IgD-negative memory B cell (primary cell): ENCODE measurements at regions not wholly inside any gene's neighbourhood (a gene's known extent, or its start where the extent isn't known, plus 50 kb on each side); places are given as distances from the start of the nearest gene placed in this dataset.
A peak's percentile ranks its signal among the peaks of the same experiment; 100 is the strongest.
"Not testable (repeated sequence)": the region's sequence is repeated elsewhere in the genome, so short reads cannot be mapped to it uniquely, and the experiment has no call there.

Experiments
- H3K27ac Mint-ChIP-seq, 3 donors: one replicate each; pipeline ENCODE4 v1.8.0; 2020 to 2022; ENCODE audit warnings: mild to moderate bottlenecking in 3 of 3, mixed read lengths in 3 of 3, moderate library complexity in 1 of 3
- H3K27me3 Mint-ChIP-seq: one replicate; pipeline ENCODE4 v1.8.0; 2021; ENCODE audit warnings: mixed read lengths
- H3K36me3 Mint-ChIP-seq: one replicate; pipeline ENCODE4 v1.8.0; 2020; ENCODE audit warnings: mild to moderate bottlenecking, mixed read lengths
- H3K4me1 Mint-ChIP-seq, 3 donors: one replicate each; pipeline ENCODE4 v1.8.0; 2020 to 2022; ENCODE audit warnings: mixed read lengths in 3 of 3, mild to moderate bottlenecking in 1 of 3
- H3K4me3 Mint-ChIP-seq, 4 donors: one replicate each; pipeline ENCODE4 v1.8.0; 2020 to 2022; ENCODE audit warnings: mild to moderate bottlenecking in 4 of 4, mixed read lengths in 4 of 4, moderate library complexity in 3 of 4
- H3K9me3 Mint-ChIP-seq, 3 donors: one replicate each; pipeline ENCODE4 v1.8.0; 2020 to 2021; ENCODE audit warnings: mixed read lengths in 3 of 3, mild to moderate bottlenecking in 1 of 3

DNA sequence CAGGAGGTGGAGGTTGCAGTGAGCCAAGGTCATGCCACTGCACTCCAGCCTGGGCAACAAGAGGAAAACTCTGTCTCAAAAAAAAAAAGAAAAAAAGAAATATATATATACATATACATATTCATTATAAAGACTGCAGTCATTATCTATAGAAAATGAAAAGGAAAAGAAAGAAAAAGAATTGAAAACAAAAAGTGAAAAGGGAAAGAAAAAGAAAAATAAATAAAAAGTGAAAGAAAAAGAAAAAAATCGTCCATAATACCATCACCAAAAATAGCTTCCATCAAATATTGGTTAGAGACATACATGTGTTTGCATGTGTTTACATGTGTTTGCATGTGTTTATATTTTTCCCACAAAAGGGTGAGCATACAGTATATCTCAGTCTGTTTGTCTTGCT, 105.5 kb upstream of the PARD3 start:
- H3K4me3 Mint-ChIP-seq = no peak overlapping the region
- no peaks in the 10 kb centered on the region for H3K4me1 Mint-ChIP-seq
- peaks cover 2 to 11% (median 8%) of the 10 kb centered on the region in 3 donors for H3K9me3 Mint-ChIP-seq
- H3K27me3 Mint-ChIP-seq = peaks cover 2% of the 10 kb centered on the region
- H3K27ac Mint-ChIP-seq = no peak overlapping the region
- H3K36me3 Mint-ChIP-seq = peaks cover 3% of the 10 kb centered on the region

DNA sequence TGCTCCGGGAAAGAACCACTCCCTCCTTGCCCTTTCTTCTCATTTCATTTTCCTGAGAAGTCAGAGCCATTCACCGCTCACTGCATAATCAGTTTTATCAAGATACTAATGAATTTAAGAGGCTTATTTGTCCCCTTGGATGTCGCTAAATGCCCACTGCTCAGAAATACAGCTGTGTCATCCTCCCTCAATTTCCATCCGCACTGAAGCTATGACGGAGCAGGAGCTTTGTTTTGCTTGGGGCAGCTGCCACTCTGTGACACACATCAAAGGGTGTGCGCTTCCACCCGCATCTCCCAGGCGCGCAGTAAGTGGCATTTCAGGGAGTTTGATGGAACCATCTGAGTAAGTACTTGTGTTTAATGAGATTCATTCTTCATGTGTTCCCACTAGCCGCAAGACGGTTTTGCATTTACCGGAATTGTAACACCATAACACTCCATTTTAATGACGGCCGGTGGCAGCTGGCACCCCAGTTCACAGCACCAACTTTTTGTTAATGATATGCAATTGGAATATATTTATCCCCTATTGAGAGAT, 103.8 kb upstream of the PARD3 start:
- Mint-ChIP-seq H3K36me3 (peaks cover 3% of the 10 kb centered on the region), H3K27me3 (no peaks in the 10 kb centered on the region), H3K9me3 (peaks cover 0 to 4% (median 0%) of the 10 kb centered on the region in 3 donors), H3K27ac (no peak overlapping the region), H3K4me1 (no peaks in the 10 kb centered on the region), H3K4me3 (no peak overlapping the region)

DNA sequence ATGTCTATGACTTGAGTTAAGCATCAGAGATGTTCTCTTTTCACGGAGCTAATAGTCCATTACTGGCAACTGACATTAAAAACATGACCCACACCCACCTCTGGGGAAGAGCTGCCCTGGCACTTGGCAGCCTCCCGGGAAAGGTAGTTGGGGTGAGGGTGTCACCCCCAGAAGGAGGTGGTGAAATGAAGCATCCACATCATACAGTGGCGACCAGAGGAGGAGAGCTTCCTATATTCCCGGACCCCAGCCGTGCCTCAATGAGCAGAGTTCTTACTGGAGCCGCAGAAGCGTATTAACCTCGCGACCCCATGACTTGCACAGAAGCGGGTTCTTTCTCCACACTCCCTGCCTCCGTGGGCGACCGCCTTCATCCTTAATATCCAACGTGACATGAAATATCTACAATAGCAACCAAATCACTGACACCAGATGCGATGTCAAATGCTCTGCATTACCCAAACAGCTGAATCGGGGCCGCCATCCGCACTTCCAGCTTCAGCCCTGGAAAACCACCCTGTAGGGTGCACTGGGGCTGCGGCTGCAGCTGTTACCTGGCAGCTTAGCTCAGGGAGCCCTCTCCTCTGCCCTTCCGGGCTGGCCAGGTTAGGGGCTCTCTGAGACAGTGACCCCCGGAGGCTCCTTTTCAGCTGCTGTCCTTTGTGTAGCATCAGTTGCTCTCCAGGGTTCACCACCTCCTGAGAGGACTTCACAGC, 103.1 kb upstream of the PARD3 start:
- H3K4me3 Mint-ChIP-seq = no peak overlapping the region
- no peaks in the 10 kb centered on the region for H3K4me1 Mint-ChIP-seq
- H3K27ac Mint-ChIP-seq = no peak overlapping the region
- peaks cover 3% of the 10 kb centered on the region for H3K36me3 Mint-ChIP-seq
- H3K9me3 Mint-ChIP-seq = peaks cover 0 to 4% (median 0%) of the 10 kb centered on the region in 3 donors
- no peaks in the 10 kb centered on the region for H3K27me3 Mint-ChIP-seq

DNA sequence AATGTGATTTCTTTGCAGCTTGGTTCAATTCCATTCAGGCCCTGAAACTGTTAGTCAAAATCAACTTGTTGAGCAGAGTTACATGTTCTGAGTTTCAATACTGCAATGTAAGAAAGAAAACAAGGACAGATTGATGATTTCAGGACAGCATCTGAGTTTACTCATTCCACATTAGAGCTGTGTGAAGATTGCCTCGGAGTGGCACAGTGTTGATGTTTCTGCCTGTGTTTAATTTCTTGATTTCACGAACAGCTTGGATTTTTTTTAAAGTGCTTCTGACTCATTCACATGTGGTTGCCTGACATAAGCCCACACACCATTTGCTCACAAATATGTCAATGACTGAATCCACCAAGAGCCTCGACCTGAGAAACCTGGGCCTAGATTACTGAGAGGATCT, 101.2 kb upstream of the PARD3 start:
- peaks cover 0 to 4% (median 2%) of the 10 kb centered on the region in 3 donors for H3K9me3 Mint-ChIP-seq
- H3K27me3 Mint-ChIP-seq = no peaks in the 10 kb centered on the region
- H3K4me1 Mint-ChIP-seq = no peaks in the 10 kb centered on the region
- no peak overlapping the region for H3K27ac Mint-ChIP-seq
- no peak overlapping the region for H3K4me3 Mint-ChIP-seq
- H3K36me3 Mint-ChIP-seq = peaks cover 3% of the 10 kb centered on the region

DNA sequence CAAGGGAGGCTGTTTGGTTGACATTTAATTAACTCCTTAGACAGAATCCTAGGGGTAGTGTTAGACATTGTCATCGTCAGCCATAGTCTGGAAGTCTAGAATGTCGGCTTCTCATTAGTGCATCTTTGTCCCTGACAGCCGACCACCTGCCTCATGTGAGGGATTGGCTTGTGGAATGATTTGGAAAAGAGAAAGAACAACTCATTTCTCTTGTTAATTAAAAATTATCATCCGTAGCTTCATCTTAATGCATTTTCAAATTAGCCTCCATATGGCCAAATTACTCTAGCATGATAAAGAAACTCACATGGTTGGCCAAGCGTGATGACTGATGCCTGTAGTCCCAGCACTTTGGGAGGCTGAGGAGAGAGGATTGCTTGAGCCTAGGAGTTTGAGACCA, 97.7 kb upstream of the PARD3 start:
- Mint-ChIP-seq H3K36me3 (no peaks in the 10 kb centered on the region), H3K4me3 (no peak overlapping the region), H3K27ac (peak overlapping the region in 1 of 3 donors; percentile 72), H3K27me3 (no peaks in the 10 kb centered on the region), H3K4me1 (no peaks in the 10 kb centered on the region), H3K9me3 (peaks cover 0 to 2% (median under 1%) of the 10 kb centered on the region in 3 donors)

DNA sequence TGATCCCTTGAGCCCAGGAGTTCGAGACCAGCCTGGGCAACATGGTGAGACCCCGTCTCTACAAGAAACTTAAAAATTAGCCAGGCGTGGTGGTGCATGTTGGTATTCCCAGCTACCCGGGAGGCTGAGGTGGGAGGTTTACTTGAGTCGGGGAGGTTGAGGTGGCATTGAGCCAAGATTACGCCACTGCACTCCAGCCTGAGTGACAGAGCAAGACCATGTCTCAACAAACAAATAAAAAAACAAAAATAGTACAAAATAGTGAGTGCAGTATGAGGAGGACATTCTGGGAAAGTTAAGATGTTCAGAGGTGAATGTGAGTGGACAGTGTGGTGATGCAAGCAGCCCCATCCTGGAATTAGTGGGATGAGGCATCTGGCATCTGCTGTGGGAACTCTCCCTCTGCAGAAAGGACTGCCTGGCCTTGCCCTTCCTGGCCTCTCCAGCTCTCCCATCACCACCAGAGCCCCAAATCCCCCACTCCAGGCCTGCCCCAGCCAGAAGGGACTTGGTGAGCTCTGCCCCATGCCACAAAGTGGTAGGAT, 96.6 kb upstream of the PARD3 start:
- H3K4me3 Mint-ChIP-seq = no peak overlapping the region
- no peaks in the 10 kb centered on the region for H3K27me3 Mint-ChIP-seq
- no peak overlapping the region for H3K27ac Mint-ChIP-seq
- H3K4me1 Mint-ChIP-seq = no peaks in the 10 kb centered on the region
- no peaks in the 10 kb centered on the region for H3K36me3 Mint-ChIP-seq
- peaks cover 0 to 2% (median 0%) of the 10 kb centered on the region in 3 donors for H3K9me3 Mint-ChIP-seq

DNA sequence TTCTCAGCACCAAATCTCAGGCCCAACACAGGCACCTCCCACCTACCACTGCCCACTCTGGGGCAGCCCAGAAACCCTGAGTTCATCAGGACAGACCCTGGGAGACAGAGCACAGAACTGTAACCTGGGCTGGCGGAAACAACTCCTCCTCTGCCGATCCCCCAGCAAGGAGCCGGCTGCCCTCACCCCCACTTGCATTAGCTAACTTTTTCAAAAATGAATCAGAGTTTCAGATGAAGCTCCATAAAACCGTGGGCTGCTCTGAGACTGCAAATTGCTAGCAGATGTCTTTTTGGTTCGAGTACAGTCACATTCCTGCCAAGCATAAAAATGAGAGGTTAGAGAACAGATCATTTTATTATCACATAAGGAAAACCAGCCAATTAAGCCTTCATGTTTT, 93.4 kb upstream of the PARD3 start:
- H3K9me3 Mint-ChIP-seq = peaks cover 0 to 2% (median 0%) of the 10 kb centered on the region in 3 donors
- no peak overlapping the region for H3K27ac Mint-ChIP-seq
- H3K4me3 Mint-ChIP-seq = no peak overlapping the region

DNA sequence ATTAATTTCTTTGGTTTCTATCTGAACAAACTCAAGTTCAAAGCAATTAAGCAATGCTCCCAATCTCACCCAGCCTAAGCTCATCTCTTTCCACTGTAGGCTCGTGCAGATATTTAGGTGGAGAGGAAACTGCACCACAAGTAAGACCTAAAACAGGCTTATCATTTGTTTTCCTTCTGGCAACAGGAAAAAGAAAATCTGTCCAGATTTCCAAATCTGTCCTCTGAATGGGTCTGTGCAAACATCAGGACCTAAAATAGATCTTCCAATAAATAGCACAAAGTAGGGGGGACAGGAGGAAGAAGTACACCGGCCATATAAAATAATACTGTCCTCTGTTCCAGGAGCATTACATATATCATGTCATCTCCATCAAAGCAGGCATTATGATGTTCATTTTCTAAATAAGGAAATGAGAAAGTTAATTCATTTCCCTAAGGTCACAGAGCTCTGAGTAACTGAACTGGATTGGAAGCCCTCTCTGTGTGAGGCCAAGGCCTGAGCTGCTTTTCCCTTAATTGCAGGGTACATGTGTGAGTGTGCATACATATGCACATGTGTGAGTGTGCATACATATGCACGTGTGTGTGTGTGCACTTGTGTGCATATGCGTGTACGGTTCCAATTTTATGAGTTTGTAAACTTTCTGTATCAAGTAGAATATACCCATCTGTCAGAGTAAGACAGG, 92.8 kb upstream of the PARD3 start:
- H3K9me3 Mint-ChIP-seq = peaks cover 0 to under 1% (median 0%) of the 10 kb centered on the region in 3 donors
- no peak overlapping the region for H3K4me3 Mint-ChIP-seq
- peaks cover 0 to 2% (median 0%) of the 10 kb centered on the region in 3 donors for H3K4me1 Mint-ChIP-seq
- no peaks in the 10 kb centered on the region for H3K36me3 Mint-ChIP-seq
- no peaks in the 10 kb centered on the region for H3K27me3 Mint-ChIP-seq
- no peak overlapping the region for H3K27ac Mint-ChIP-seq

More for the DNA sequence above, 93.4 kb upstream of the PARD3 start:
- no peaks in the 10 kb centered on the region for H3K36me3 Mint-ChIP-seq
- H3K27me3 Mint-ChIP-seq = no peaks in the 10 kb centered on the region
- H3K4me1 Mint-ChIP-seq = peaks cover 0 to 2% (median 0%) of the 10 kb centered on the region in 3 donors

DNA sequence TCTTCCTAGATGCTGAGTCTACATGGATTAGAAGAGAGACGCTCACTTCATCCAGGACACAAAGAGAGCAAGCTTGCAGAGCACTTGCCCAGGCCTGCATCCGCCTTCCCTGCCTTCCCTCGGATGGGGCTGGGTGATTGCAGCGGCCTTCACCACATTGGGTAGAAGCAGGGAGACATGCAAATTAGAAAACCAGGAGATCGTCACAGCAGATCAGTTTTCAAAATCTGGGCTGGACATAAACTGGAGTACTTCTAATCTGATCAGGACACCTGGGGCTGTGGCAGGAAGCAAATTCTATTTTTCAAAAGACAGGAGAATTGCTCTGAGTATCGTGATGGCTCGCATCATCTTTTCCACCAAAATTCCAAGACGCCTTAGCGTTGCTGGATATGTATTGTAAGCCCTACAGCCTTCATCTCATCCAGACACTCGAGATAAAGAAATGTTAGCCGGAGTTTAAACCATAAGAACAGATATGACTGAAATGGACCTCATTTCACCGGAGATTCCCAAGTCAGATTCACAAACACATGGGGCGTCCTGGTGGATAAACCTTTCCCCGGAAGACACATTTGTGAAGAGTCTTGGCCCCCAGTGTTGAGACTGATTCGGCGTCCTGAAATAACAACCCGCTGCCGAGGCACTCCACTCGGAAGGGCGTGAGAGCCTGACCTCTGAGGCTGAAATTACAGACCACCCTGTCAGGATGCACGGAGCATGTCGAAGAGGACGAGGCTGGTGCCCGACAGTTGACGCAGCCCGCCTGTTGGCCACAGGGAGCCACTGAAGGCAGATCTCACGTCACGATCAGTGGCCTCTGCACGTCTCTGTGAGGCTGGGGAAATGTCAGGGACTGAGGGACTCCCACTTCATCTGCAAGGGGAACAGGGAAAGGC, 91.2 kb upstream of the PARD3 start:
- no peak overlapping the region for H3K4me3 Mint-ChIP-seq
- H3K36me3 Mint-ChIP-seq = no peaks in the 10 kb centered on the region
- peaks cover 0 to 2% (median 0%) of the 10 kb centered on the region in 3 donors for H3K4me1 Mint-ChIP-seq
- H3K27ac Mint-ChIP-seq = no peak overlapping the region
- H3K9me3 Mint-ChIP-seq = no peaks in the 10 kb centered on the region
- H3K27me3 Mint-ChIP-seq = no peaks in the 10 kb centered on the region

DNA sequence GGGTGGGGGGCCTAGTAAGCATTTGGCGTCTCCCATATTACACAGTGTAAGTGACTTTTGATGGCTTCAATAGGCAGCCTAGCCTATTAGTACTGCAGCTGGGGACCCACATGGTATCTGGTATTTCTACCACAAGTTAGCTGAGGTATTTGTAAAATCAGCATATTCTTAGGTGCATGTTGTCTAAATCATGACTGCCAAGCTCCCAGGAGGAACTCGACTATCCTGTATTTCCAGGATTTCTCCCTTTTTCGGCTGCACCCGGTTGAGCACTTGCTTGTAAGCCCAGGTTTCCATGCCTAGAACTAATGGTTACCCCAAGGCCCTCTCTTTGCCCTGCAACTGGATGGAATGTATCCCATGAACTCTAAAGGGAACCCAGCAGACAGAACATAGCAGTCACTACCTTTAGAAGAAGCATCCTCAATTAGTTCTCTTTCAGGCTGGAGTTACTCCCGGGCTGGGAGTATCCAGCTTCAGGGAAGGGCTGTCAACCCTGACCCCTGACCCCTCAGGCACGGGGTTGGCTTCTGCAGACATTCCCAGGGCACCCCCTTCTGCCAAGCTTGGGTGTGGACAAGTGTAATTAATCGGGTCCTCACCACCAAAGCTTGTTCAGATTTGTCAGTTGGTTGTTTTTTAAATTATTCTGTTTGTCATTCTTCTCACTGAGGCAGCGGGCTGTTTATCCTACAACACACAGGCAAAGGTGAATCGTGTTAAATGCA, 90.3 kb upstream of the PARD3 start:
- Mint-ChIP-seq H3K4me3 (no peak overlapping the region), H3K27me3 (no peaks in the 10 kb centered on the region), H3K36me3 (no peaks in the 10 kb centered on the region), H3K4me1 (peaks cover 0 to 2% (median 0%) of the 10 kb centered on the region in 3 donors), H3K27ac (no peak overlapping the region), H3K9me3 (no peaks in the 10 kb centered on the region)

DNA sequence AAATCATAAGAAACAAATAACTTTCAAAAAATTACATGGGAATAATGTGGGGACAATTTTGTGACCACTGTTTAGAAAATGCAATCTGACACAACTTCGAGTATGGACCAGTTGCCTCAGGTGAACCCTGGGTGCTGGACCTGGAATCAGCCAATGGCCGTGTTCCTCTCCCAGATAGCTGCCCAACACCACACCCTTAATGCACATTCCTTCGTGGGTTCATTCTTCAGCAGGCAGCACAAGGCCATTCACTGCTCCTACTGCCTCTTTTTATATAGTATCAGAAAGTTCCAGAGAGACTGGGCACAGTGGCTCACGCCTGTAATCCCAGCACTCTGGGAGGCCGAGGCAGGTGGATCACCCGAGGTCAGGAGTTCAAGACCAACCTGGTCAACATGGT, 89.1 kb upstream of the PARD3 start:
- Mint-ChIP-seq H3K9me3 (no peaks in the 10 kb centered on the region), H3K4me3 (no peak overlapping the region), H3K4me1 (peaks cover 0 to 2% (median 0%) of the 10 kb centered on the region in 3 donors), H3K27me3 (no peaks in the 10 kb centered on the region), H3K27ac (no peak overlapping the region), H3K36me3 (no peaks in the 10 kb centered on the region)

DNA sequence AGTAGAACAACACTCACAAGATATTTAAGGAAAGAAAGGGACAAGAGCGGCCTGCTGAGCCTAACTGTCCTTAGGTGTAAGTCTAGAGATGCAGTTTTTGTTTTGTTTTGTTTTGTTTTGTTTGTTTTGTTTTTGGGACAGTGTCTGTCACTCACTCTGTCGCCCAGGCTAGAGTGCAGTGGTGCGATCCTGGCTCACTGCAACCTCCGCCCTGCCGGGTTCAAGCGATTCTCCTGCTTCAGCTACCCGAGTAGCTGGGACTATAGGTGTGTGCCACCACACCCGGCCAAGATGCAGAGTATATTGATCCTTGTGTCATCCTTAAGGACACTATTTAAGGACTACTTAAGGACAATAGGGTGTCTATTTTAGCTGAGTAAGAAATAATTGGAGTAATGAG, 84.1 kb upstream of the PARD3 start:
- no peaks in the 10 kb centered on the region for H3K27me3 Mint-ChIP-seq
- H3K9me3 Mint-ChIP-seq = no peaks in the 10 kb centered on the region
- H3K4me3 Mint-ChIP-seq = no peak overlapping the region
- H3K27ac Mint-ChIP-seq = no peak overlapping the region
- H3K36me3 Mint-ChIP-seq = no peaks in the 10 kb centered on the region
- H3K4me1 Mint-ChIP-seq = no peaks in the 10 kb centered on the region

DNA sequence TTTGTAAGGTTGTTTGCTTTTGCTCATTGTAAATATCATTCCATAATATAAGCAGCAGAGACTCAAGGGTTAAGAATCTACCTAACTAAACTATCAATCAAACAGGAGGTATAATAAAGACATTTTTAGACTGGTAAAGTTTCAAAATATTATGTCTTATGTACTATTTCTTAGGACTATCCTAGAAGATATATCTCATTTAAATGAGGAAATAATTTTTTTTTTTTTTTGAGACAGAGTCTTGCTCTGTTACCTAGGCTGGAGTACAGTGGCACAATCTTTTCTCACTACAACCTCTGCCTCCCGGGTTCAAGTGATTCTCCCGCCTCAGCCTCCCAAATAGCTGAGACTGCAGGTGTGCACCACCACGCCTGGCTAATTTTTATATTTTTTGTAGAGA, 80.9 kb upstream of the PARD3 start:
- H3K4me3 Mint-ChIP-seq = no peak overlapping the region
- no peaks in the 10 kb centered on the region for H3K4me1 Mint-ChIP-seq
- H3K9me3 Mint-ChIP-seq = no peaks in the 10 kb centered on the region
- no peaks in the 10 kb centered on the region for H3K36me3 Mint-ChIP-seq
- H3K27ac Mint-ChIP-seq = no peak overlapping the region
- H3K27me3 Mint-ChIP-seq = peaks cover 1% of the 10 kb centered on the region

DNA sequence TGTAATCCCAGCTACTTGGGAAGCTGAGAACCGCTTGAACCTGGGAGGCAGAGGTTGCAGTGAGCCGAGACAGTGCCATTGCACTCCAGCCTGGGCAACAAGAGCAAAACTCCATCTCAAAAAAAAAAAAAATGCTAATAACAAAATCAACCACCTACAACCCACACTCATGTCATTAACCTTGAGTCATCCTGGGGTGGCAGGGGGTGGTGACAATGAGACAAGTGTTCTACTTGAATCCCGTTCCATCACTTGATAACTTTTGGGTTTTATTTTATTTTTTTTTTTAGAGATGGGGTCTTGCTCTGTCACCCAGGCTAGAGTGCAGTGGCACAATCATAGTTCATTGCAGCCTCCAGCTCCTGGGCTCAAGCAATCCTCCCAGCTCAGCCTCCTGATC, 80.0 kb upstream of the PARD3 start:
- not testable (repeated sequence) for H3K27ac Mint-ChIP-seq, H3K27me3 Mint-ChIP-seq, H3K4me1 Mint-ChIP-seq, H3K4me3 Mint-ChIP-seq, H3K9me3 Mint-ChIP-seq, H3K36me3 Mint-ChIP-seq
